Osteoblast (primary cell): ENCODE measurements at regions not wholly inside any gene's neighbourhood (a gene's known extent, or its start where the extent isn't known, plus 50 kb on each side); places are given as distances from the start of the nearest gene placed in this dataset.
A peak's percentile ranks its signal among the peaks of the same experiment; 100 is the strongest.

Experiments used
- DNase-seq: peaks from one replicate; pipeline ENCODE4 v3.0.0; 2011; ENCODE audit warnings: low spot score, mixed read lengths; ENCODE audit not compliant: insufficient read length; ENCODE audit errors: missing footprints
- H2AFZ ChIP-seq: 2 replicates; pipeline ENCODE4 v1.6.0; 2011; ENCODE audit warnings: mild to moderate bottlenecking, low read length
- H3K27ac ChIP-seq: 2 replicates; pipeline ENCODE4 v1.5.1; 2011; ENCODE audit warnings: mild to moderate bottlenecking, low read depth, low read length, moderate library complexity
- H3K27me3 ChIP-seq: 2 replicates; pipeline ENCODE4 v1.6.0; 2012; ENCODE audit warnings: mild to moderate bottlenecking, control low read depth, inconsistent platforms, low read length, moderate library complexity; ENCODE audit not compliant: insufficient read depth
- H3K36me3 ChIP-seq: 2 replicates; pipeline ENCODE4 v1.5.1; 2011; ENCODE audit warnings: mild to moderate bottlenecking, low read length, control low read depth, moderate library complexity; ENCODE audit not compliant: insufficient read depth
- H3K4me1 ChIP-seq: 2 replicates; pipeline ENCODE4 v1.5.1; 2011; ENCODE audit warnings: mild to moderate bottlenecking, low read length, control low read depth, moderate library complexity; ENCODE audit not compliant: insufficient read depth
- H3K4me2 ChIP-seq: 2 replicates; pipeline ENCODE4 v1.6.0; 2011; ENCODE audit warnings: mild to moderate bottlenecking, low read length; ENCODE audit not compliant: insufficient read depth
- H3K4me3 ChIP-seq: fragments of 200-600 bp; sonication (generic); 3 replicates; pipeline ENCODE4 v1.5.1; 2012; ENCODE audit warnings: mild to moderate bottlenecking, low read length, inconsistent platforms; ENCODE audit not compliant: insufficient read depth
- H3K79me2 ChIP-seq: 2 replicates; pipeline ENCODE4 v1.6.0; 2012; ENCODE audit warnings: mild to moderate bottlenecking, low read length, control low read depth, inconsistent platforms; ENCODE audit not compliant: insufficient read depth
- H3K9me3 ChIP-seq: 2 replicates; pipeline ENCODE4 v1.5.1; 2011; ENCODE audit warnings: low read depth, low read length, control low read depth
- H4K20me1 ChIP-seq: 2 replicates; pipeline ENCODE4 v1.6.0; 2012; ENCODE audit warnings: mild to moderate bottlenecking, low read length, control low read depth; ENCODE audit not compliant: insufficient read depth
- TF ChIP-seq, protein P1 (sequence below): IDR thresholded peaks from 2 replicates; pipeline ENCODE4 v1.5.1; 2011; ENCODE audit warnings: mild to moderate bottlenecking, low read depth, low read length, moderate library complexity; ENCODE audit errors: extremely low read depth

DNA sequence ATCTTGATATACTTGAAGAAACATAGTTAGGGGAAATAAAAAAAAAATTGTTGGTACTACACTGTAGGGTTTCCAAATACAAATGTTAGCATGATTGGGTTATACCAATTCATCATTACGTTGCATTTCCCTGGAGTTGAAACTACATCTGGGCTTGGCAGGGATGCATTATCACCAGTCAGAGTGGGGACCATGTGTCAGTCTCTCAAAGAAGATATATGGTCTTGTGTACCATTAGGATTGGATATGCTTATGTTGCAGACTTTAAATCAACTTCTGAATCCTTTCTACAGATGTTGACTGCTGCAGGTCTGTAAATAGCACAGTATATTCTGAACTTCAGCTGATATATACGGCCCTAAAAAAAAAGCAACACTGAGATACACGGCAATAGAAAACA is 188.5 kb downstream of the SLIT2 start:
- DNase-seq, result no peak
- Histone ChIP-seq H3K79me2 (peaks cover 15% of the 10 kb centered on the region), H3K9me3 (no peaks in the 10 kb centered on the region), H4K20me1 (no peaks in the 10 kb centered on the region), H3K4me2 (no peak overlapping the region), H3K36me3 (no peaks in the 10 kb centered on the region), H3K27me3 (no peaks in the 10 kb centered on the region), H3K4me1 (peaks cover 2% of the 10 kb centered on the region), H3K27ac (no peak overlapping the region), H2AFZ (no peak overlapping the region), H3K4me3 (no peak overlapping the region)
- TF ChIP-seq, protein P1, sequence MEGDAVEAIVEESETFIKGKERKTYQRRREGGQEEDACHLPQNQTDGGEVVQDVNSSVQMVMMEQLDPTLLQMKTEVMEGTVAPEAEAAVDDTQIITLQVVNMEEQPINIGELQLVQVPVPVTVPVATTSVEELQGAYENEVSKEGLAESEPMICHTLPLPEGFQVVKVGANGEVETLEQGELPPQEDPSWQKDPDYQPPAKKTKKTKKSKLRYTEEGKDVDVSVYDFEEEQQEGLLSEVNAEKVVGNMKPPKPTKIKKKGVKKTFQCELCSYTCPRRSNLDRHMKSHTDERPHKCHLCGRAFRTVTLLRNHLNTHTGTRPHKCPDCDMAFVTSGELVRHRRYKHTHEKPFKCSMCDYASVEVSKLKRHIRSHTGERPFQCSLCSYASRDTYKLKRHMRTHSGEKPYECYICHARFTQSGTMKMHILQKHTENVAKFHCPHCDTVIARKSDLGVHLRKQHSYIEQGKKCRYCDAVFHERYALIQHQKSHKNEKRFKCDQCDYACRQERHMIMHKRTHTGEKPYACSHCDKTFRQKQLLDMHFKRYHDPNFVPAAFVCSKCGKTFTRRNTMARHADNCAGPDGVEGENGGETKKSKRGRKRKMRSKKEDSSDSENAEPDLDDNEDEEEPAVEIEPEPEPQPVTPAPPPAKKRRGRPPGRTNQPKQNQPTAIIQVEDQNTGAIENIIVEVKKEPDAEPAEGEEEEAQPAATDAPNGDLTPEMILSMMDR, result no peak

DNA sequence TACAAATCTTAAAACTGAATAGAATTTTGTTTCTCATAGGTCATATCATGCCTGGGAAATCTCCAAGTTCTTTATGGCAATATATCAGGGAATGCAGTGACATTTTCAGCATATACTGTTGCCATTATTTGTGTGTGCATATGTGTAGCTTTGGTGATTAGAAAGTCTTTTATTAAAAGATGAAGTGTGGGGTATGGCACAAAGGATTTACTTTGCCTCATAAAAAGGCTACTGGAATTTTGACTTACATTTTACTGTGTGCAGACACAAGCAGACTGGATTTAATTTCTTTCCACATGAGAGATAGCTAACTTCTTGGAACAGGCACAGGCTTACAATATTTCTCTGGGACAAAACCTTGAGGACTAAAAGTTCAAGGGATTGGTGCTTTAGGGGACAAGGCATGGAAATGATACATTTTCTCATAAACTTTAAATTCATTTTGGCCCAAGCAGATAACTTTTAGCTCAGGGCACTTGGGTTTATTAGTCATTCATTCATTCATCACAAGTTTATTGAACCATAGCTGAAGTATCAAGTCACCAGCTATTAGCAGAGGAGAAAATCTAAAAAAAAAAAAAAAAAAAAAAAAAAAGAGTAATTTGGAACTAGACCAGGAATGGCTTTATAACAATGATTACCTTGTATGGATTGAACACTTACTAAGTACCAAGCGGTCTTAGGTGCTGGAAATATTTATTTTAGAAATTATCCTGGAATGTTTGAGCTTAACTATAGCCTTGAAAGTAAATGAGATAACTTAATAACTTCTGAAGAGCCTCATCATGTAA is 191.5 kb downstream of the SLIT2 start:
- peaks cover 22% of the 10 kb centered on the region for H3K79me2 ChIP-seq
- no peaks in the 10 kb centered on the region for H3K27me3 ChIP-seq
- no peak for DNase-seq
- no peaks in the 10 kb centered on the region for H3K36me3 ChIP-seq
- H3K9me3 ChIP-seq, result no peaks in the 10 kb centered on the region
- TF ChIP-seq, protein P1, result no peak
- no peak overlapping the region for H3K4me3 ChIP-seq
- no peak overlapping the region for H2AFZ ChIP-seq
- no peaks in the 10 kb centered on the region for H4K20me1 ChIP-seq
- no peak overlapping the region for H3K4me2 ChIP-seq
- H3K27ac ChIP-seq, result no peak overlapping the region
- H3K4me1 ChIP-seq, result peaks cover 2% of the 10 kb centered on the region

DNA sequence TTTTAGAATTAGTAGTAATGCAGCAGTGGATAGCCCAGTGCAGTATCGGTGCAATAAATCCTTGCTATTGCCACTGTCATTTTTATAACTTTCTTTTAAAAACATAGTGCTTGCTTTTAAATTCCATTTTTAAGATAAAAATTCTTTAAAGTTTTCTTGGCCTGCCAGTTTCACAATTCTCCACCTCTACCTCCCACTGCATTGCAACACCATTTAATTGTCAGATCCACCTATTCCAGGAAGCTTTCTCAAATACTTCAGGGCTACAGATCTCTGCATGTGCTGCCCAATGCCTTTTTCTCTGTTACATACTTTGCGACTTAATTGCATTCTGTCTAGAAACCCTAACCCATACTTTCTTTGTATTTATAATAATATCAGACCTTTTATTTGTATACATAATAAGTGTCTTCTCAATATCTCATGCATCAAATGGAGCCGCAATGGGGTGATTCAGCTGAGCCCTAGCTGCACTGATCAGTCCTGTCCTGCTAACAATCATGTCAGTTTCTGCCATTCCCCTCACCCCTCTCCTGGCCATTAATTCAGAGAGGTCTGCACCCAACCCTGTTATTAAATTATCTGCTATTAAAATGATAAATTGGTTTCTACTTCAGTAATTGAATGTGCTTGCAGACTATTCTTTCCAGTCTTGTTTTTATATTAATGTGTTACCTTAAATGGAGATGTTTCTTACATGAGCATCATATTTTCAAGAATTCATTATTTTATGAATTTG is 193.1 kb downstream of the SLIT2 start:
- Histone ChIP-seq H3K4me1 (peaks cover 2% of the 10 kb centered on the region), H3K36me3 (no peaks in the 10 kb centered on the region), H2AFZ (no peak overlapping the region), H4K20me1 (no peaks in the 10 kb centered on the region), H3K27ac (no peak overlapping the region), H3K9me3 (no peaks in the 10 kb centered on the region), H3K27me3 (no peaks in the 10 kb centered on the region), H3K4me2 (no peak overlapping the region), H3K79me2 (peaks cover 17% of the 10 kb centered on the region), H3K4me3 (no peak overlapping the region)
- TF ChIP-seq, protein P1, result no peak
- DNase-seq, result peak; percentile 10
